GM06990 (cell line): ENCODE measurements at regions not wholly inside any gene's neighbourhood (a gene's known extent, or its start where the extent isn't known, plus 50 kb on each side); places are given as distances from the start of the nearest gene placed in this dataset.

Source experiments
- DNase-seq: peaks from one replicate; pipeline ENCODE4 v3.0.0-alpha.2; 2011; ENCODE audit not compliant: insufficient read length; ENCODE audit errors: extremely low read depth
- H3K27me3 ChIP-seq: replicated peaks from 2 replicates; pipeline ENCODE4 v1.6.0; 2011; ENCODE audit warnings: low read length; ENCODE audit not compliant: control insufficient read depth, insufficient read depth
- H3K36me3 ChIP-seq: 2 replicates; pipeline ENCODE4 v1.5.1; 2011; ENCODE audit warnings: low read length; ENCODE audit not compliant: control insufficient read depth, insufficient read depth
- H3K4me3 ChIP-seq: replicated peaks from 2 replicates; pipeline ENCODE4 v1.5.1; 2011; ENCODE audit warnings: low read depth, mild to moderate bottlenecking, control low read depth, low read length
- CTCF ChIP-seq: IDR thresholded peaks from 2 replicates; pipeline ENCODE4 v1.5.1; 2011; ENCODE audit warnings: low read length, control low read depth, mild to moderate bottlenecking, inconsistent platforms; ENCODE audit not compliant: insufficient read depth, poor library complexity, severe bottlenecking

- Histone ChIP-seq H3K36me3 (no peaks in the 10 kb centered on the region), H3K4me3 (peak overlapping the region; percentile 12), H3K27me3 (no peaks in the 10 kb centered on the region)
- no peak for TF ChIP-seq CTCF
- DNase-seq: peak; percentile 36
Observed at GRCh38 chr15:47961401-47962090, 159.2 kb upstream of the SLC24A5 start.

GRCh38 chr15:47963265-47963664 is 157.5 kb upstream of the SLC24A5 start:
- no peak for DNase-seq
- Histone ChIP-seq H3K27me3 (no peaks in the 10 kb centered on the region), H3K4me3 (no peak overlapping the region), H3K36me3 (no peaks in the 10 kb centered on the region)
- TF ChIP-seq CTCF: no peak

- Histone ChIP-seq H3K36me3 (no peaks in the 10 kb centered on the region), H3K4me3 (no peak overlapping the region), H3K27me3 (no peaks in the 10 kb centered on the region)
- DNase-seq: no peak
- TF ChIP-seq CTCF: no peak
Observed at GRCh38 chr15:47964229-47964628, 156.6 kb upstream of the SLC24A5 start.

GRCh38 chr15:47965297-47965696 is 155.5 kb upstream of the SLC24A5 start:
- no peak for DNase-seq
- no peak for TF ChIP-seq CTCF
- H3K27me3 ChIP-seq: no peaks in the 10 kb centered on the region

GRCh38 chr15:47968593-47968992 is 152.2 kb upstream of the SLC24A5 start:
- Histone ChIP-seq H3K27me3 (no peaks in the 10 kb centered on the region; the same call in 1 of the 2 replicates), H3K4me3 (no peak overlapping the region), H3K36me3 (no peaks in the 10 kb centered on the region)
- TF ChIP-seq CTCF: no peak
- DNase-seq: no peak

More at GRCh38 chr15:47965297-47965696, 155.5 kb upstream of the SLC24A5 start:
- no peak overlapping the region for H3K4me3 ChIP-seq
- H3K36me3 ChIP-seq: no peaks in the 10 kb centered on the region
